GM19397 (cell line): ENCODE measurements at regions not wholly inside any gene's neighbourhood (a gene's known extent, or its start where the extent isn't known, plus 50 kb on each side); places are given as distances from the start of the nearest gene placed in this dataset.

Experiments
- ATAC-seq: cut with Tn5 transposase; IDR thresholded peaks from one replicate; pipeline ENCODE4 v1.9.1; 2021; ENCODE audit warnings: mild to moderate bottlenecking, moderate library complexity; ENCODE audit not compliant: unreplicated experiment

GRCh38 chr9:82367929-82368328 is 379.4 kb downstream of the SPATA31D1 start:
- no peak for ATAC-seq

- no peak for ATAC-seq
Measured at GRCh38 chr9:82369251-82369945, 380.8 kb downstream of the SPATA31D1 start.

GRCh38 chr9:82375041-82375440 is 386.5 kb downstream of the SPATA31D1 start:
- ATAC-seq, result no peak

- ATAC-seq, result no peak
Measured at GRCh38 chr9:82376677-82377232, 388.2 kb downstream of the SPATA31D1 start.

DNA sequence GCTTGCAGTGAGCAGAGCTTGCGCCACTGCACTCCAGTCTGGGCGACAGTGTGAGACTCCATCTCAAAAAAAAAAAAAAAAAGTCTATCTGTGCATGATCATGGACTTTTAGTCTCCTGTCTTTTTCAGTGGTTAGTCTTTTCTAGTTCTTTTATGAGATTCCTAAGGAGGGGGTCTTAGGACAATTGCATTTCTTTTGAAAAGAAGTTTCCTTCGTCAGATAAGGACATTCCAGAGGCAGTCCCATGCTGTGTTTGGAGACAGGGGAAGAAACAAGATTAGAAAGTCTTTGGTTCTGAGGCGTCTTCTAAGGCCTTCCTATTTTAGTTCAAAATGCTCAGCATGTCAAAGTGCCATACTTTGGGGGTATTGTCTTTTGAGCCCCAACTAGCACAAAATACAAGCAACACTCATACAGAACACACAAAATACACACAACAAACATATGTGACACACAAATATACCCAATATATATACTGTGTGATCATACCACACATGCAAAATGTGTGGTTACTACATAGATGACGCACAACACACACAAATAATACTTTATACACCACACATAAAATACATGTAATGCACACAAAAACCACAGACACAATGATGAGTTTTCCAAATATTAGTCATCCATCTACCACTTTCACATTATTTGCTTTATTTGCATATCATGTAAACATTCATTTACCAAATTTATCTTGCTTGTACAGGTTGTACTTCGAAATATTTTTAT is 394.5 kb downstream of the SPATA31D1 start:
- ATAC-seq, result no peak

DNA sequence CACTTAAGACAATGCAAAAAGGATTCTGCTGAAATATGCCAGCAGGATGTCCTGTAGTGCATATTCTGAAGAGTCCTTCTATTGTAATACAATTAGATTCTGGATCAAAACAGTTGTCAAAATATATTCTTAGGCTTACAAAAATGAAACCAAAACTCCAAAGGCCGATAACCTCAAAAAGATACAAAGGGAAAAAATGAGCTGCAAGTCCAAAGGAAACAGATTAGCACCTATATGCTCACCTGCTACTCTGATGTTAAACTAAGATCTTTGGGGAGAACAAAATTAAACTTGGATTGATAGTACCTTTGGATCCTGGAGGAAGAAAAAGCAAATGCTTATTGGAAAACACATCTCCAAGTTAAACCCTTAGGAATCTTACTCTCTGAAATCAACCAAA is 397.1 kb downstream of the SPATA31D1 start:
- ATAC-seq, result no peak

DNA sequence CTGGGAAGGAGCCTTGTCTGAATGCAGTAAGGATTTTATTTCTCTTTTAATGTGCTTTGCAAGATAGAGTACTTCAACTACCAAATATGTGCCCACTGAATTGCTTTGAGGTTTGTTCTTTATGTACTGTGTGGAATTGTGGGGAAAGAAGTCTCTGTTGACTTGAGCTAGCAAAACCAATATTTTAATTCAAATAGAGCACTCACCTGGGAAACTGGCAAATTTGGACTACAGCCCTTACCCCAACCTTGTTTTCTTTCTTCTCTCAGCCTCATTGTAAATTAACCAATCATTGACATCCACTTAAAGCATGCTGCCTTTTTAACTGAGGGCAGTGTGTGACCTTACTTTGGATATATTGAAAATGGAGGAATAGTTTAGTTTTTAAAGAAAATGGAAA is 409.0 kb downstream of the SPATA31D1 start:
- ATAC-seq, result no peak

DNA sequence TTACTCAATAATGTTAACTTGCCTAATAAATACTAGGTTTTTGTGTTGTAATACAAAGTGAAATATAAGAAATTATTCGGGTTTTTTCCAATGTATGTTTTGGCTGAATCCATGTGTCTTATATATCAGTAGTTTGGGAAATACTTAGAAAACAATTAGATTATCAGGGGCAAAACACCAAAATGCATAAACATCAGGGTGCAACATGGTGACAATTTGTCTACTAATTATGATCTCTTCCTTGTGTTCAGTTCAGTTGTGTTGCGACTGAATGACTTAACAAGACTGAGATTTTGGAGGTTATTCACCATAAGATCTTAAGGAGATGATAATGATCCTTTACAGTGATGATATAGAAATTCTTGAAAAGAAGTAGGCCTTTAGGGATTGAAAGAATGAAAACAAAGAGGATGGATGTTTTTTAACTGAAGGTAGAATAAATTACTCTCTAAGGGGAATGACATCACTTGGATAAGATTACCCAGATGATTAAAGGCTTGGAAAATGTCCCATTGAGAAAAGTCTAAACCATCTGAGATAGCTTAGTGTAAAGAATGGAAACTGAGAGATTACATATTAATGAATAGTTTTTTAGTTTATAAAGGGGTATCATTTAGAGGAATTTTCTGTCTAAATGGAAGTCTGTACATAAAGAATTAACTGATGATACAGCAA is 415.8 kb downstream of the SPATA31D1 start:
- no peak for ATAC-seq

GRCh38 chr9:82404881-82405280 is 416.3 kb downstream of the SPATA31D1 start:
- ATAC-seq, result no peak

GRCh38 chr9:82406456-82407085 is 418.0 kb downstream of the SPATA31D1 start:
- no peak for ATAC-seq

DNA sequence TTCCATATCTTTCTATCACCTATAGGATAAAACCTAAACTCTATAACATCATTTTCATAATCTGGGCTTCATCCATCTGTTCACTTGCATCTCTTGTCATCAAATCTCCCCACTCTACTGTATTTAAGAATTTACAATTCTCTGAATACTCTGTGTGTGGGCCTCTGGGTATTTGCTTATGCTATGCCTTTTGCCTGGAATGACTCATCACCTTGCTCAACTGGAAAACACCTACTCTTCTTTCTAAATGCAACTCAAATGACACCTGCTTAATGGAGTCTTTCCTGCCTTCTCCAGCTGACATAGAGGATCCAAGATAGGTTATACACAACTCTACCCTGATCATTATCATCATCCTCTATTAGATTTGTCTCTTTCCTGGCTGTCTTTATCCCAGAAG is 421.7 kb downstream of the SPATA31D1 start:
- peak; percentile 81 for ATAC-seq

DNA sequence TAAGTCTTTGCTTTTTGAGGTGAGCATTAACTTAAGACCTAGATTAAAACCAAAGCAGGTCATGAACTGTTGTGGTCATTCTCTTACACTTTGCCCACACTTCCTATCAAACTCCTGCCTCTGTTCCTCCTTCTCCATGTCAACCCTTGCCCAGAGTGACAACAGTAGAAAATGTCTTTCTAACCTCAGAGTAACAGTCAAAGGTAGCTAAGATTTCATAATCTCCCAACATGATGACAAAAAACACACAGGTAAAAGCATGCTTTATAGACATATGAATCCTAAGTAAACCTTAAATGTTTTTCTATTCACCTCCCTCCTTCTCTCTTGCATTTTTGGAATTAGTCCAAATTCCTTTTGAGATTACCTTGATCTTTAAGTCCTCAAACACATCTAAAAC is 422.3 kb downstream of the SPATA31D1 start:
- ATAC-seq, result peak; percentile 14

GRCh38 chr9:82412586-82413305 is 424.2 kb downstream of the SPATA31D1 start:
- no peak for ATAC-seq

- no peak for ATAC-seq
Measured at GRCh38 chr9:82417501-82417900, 428.9 kb downstream of the SPATA31D1 start.

- ATAC-seq, result no peak
Measured at GRCh38 chr9:82418334-82418733, 429.8 kb downstream of the SPATA31D1 start.

DNA sequence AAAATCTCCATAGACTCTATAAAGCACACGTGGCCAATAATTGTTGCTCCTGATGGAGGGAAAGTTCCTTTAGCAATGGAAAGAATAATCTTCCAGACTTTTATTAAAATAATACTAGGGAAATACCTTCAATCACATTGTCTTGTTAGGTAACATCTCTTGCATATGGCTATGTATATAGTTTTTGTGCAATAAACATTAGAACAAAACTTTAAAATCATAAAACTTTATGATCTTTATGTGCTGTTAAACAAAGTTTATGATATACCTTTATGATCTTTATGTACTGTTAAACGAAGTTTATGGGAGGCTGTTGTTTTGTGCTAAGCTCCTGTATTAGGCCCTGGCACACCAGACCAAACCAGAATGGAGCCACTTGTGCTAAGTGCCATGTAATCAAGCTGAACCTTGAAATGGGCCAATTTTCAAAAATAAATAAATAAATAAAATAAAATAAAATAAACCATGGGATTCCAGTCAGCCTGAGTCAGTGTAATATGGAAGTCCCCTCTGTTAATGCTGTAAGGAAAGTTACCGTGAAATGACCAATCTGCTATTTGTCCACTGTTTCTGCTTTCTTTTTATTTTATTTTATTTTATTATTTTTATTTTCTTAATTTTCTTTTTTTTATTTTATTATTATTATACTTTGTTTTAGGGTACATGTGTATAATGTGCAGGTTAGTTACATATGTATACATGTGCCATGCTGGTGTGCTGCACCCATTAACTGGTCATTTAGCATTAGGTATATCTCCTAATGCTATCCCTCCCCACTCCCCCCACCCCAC is 431.3 kb downstream of the SPATA31D1 start:
- ATAC-seq, result no peak

DNA sequence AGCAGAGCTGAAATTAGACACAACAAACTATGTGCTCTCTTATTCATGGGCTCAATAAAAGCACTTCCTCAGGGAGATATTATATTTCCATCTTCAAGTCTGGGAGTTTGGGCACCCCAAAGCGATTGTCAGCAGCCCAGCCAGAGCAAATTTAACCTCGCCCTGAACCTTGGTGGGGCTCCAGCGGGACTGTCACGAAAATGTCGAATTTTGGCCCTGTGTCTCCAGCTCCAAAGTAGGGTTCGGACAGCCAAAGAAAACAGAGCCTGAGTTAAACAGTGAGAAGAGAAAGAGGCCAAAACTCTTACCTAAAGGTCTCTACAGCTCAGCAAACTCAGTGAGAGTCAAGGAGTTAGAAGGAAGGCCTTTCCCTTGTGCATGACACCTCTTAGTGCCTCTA is 432.9 kb downstream of the SPATA31D1 start:
- no peak for ATAC-seq

GRCh38 chr9:82423700-82424099 is 435.1 kb downstream of the SPATA31D1 start:
- no peak for ATAC-seq

GRCh38 chr9:82424599-82425120 is 436.1 kb downstream of the SPATA31D1 start:
- ATAC-seq, result no peak

DNA sequence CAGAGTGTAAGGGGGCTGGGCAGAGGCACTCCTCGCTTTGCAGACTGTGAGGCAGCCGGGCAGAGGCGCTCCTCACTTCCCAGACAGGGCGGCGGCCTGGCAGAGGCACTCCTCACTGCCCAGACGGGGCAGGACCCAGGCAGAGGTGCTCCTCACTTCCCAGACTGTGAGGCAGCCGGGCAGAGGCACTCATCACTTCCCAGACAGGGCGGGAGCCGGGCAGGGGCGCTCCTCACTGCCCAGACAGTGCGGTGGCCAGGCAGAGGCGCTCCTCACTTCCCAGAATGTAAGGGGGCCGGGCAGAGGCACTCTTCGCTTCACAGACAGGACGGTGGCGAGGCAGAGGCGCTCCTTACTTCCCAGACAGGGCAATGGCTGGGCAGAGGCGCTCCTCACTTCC is 442.5 kb downstream of the SPATA31D1 start:
- ATAC-seq, result no peak
